ENCODE measurements at regions not wholly inside any gene's neighbourhood (a gene's known extent, or its start where the extent isn't known, plus 50 kb on each side); places are given as distances from the start of the nearest gene placed in this dataset.
"Not testable (repeated sequence)": the region's sequence is repeated elsewhere in the genome, so short reads cannot be mapped to it uniquely, and the experiment has no call there.

GRCh38 chr6:74953708-74954107 lies 252.1 kb downstream of the COL12A1 start:
- DNase-seq (ENCODE audit: low spot score), result no peak

GRCh38 chr6:74946961-74947360 lies 258.9 kb downstream of the COL12A1 start:
- DNase-seq (ENCODE audit: low spot score), result no peak

- no peak for DNase-seq (ENCODE audit: low spot score)
These were observed 263.7 kb downstream of the COL12A1 start for GRCh38 chr6:74942130-74942529.

GRCh38 chr6:74941424-74941823 lies 264.4 kb downstream of the COL12A1 start:
- DNase-seq (ENCODE audit: low spot score), result no peak

- DNase-seq (ENCODE audit: low spot score), result no peak
These were observed 265.9 kb downstream of the COL12A1 start for GRCh38 chr6:74939721-74940620.

- no peak for DNase-seq (ENCODE audit: low spot score)
These were observed 266.6 kb downstream of the COL12A1 start for GRCh38 chr6:74939151-74939708.

GRCh38 chr6:74937936-74938335 lies 267.9 kb downstream of the COL12A1 start:
- no peak for DNase-seq (ENCODE audit: low spot score)

GRCh38 chr6:74936886-74937285 lies 269.0 kb downstream of the COL12A1 start:
- no peak for DNase-seq (ENCODE audit: low spot score)

GRCh38 chr6:74932232-74932888 lies 273.5 kb downstream of the COL12A1 start:
- no peak for DNase-seq (ENCODE audit: low spot score)

- no peak for DNase-seq (ENCODE audit: low spot score)
These were observed 274.3 kb downstream of the COL12A1 start for GRCh38 chr6:74931558-74931957.

- no peak for DNase-seq (ENCODE audit: low spot score)
These were observed 277.6 kb downstream of the COL12A1 start for GRCh38 chr6:74928203-74928602.

GRCh38 chr6:74927299-74927698 lies 278.6 kb downstream of the COL12A1 start:
- DNase-seq (ENCODE audit: low spot score), result no peak

- no peak for DNase-seq (ENCODE audit: low spot score)
These were observed 280.2 kb downstream of the COL12A1 start for GRCh38 chr6:74925683-74926082.

GRCh38 chr6:74914888-74915287 lies 291.0 kb downstream of the COL12A1 start:
- DNase-seq (ENCODE audit: low spot score), result no peak

- no peak for DNase-seq (ENCODE audit: low spot score)
These were observed 293.6 kb downstream of the COL12A1 start for GRCh38 chr6:74912234-74912633.

GRCh38 chr6:74902846-74903245 lies 303.0 kb downstream of the COL12A1 start:
- no peak for DNase-seq (ENCODE audit: low spot score)

- no peak for DNase-seq (ENCODE audit: low spot score)
These were observed 303.8 kb downstream of the COL12A1 start for GRCh38 chr6:74902089-74902488.

GRCh38 chr6:74901576-74901975 lies 304.3 kb downstream of the COL12A1 start:
- no peak for DNase-seq (ENCODE audit: low spot score)

GRCh38 chr6:74899416-74899815 lies 306.4 kb downstream of the COL12A1 start:
- no peak for DNase-seq (ENCODE audit: low spot score)

GRCh38 chr6:74892091-74892490 lies 313.8 kb downstream of the COL12A1 start:
- no peak for DNase-seq (ENCODE audit: low spot score)

- no peak for DNase-seq (ENCODE audit: low spot score)
These were observed 314.5 kb downstream of the COL12A1 start for GRCh38 chr6:74891349-74891831.

GRCh38 chr6:74889635-74890034 lies 316.2 kb downstream of the COL12A1 start:
- no peak for DNase-seq (ENCODE audit: low spot score)

GRCh38 chr6:74888741-74889140 lies 317.1 kb downstream of the COL12A1 start:
- not testable (repeated sequence) for DNase-seq (ENCODE audit: low spot score)

Data from kidney capillary endothelial cell (primary cell).